RWPE2 (cell line): ENCODE measurements at regions not wholly inside any gene's neighbourhood (a gene's known extent, or its start where the extent isn't known, plus 50 kb on each side); places are given as distances from the start of the nearest gene placed in this dataset.

Source experiments
- ATAC-seq: fragments of 200-7000 bp; cut with Tn5 transposase; 3 replicates; pipeline ENCODE4 v1.9.1; 2021; ENCODE audit warnings: low read depth
- DNase-seq: peaks from one replicate; pipeline ENCODE4 v3.0.0-alpha.2; 2020; ENCODE audit warnings: low spot score
- H3K27ac ChIP-seq: fragments of 450-650 bp; 2 replicates; pipeline ENCODE4 v1.5.1; 2017; ENCODE audit warnings: mild to moderate bottlenecking; ENCODE audit not compliant: poor library complexity, severe bottlenecking
- H3K27me3 ChIP-seq: fragments of 250-450 bp; sonication (Bioruptor Pico); 2 replicates; pipeline ENCODE4 v1.5.1; 2021; ENCODE audit warnings: mild to moderate bottlenecking, moderate library complexity; ENCODE audit not compliant: insufficient read depth, poor library complexity, severe bottlenecking
- H3K36me3 ChIP-seq: fragments of 250-450 bp; sonication (Bioruptor Pico); 2 replicates; pipeline ENCODE4 v1.5.1; 2020; ENCODE audit warnings: low read depth, mild to moderate bottlenecking, moderate library complexity
- H3K4me1 ChIP-seq: fragments of 250-450 bp; sonication (Bioruptor Pico); 2 replicates; pipeline ENCODE4 v1.5.1; 2021; ENCODE audit warnings: mild to moderate bottlenecking, moderate library complexity; ENCODE audit not compliant: insufficient read depth, poor library complexity, severe bottlenecking
- H3K4me3 ChIP-seq: fragments of 250-450 bp; sonication (Bioruptor Pico); 2 replicates; pipeline ENCODE4 v1.5.1; 2021; ENCODE audit warnings: mild to moderate bottlenecking, moderate library complexity; ENCODE audit not compliant: severe bottlenecking
- H3K9me3 ChIP-seq: fragments of 250-450 bp; sonication (Bioruptor Pico); 2 replicates; pipeline ENCODE4 v1.5.1; 2021; ENCODE audit warnings: mild to moderate bottlenecking, moderate library complexity; ENCODE audit not compliant: severe bottlenecking
- TF ChIP-seq, protein P1 (sequence below): fragments of 450-650 bp; IDR thresholded peaks from one replicate; pipeline ENCODE4 v1.5.1; 2017; ENCODE audit warnings: mild to moderate bottlenecking, moderate library complexity; ENCODE audit not compliant: poor library complexity, severe bottlenecking

DNA sequence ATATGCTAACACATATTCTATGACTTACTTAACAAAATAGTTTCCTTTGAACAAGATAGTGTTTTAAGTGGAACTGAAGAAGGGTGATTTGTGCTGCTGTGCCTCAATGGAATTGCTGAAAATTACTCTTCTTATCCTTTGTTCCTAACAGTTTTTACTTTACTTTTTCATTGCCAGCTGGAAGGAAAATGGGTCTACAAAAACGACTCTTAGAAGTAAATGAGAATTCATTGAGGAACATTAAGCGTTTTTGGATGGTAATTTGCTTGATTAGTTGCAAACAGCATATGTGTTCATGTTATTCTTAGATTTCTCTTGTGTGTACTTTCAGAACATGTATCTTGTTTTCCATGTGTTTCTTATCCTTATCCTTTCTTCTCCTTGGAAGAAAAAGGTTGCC, 170.4 kb upstream of the VEGFC start:
- DNase-seq (no peak), ATAC-seq (no peak)
- TF ChIP-seq, protein P1, sequence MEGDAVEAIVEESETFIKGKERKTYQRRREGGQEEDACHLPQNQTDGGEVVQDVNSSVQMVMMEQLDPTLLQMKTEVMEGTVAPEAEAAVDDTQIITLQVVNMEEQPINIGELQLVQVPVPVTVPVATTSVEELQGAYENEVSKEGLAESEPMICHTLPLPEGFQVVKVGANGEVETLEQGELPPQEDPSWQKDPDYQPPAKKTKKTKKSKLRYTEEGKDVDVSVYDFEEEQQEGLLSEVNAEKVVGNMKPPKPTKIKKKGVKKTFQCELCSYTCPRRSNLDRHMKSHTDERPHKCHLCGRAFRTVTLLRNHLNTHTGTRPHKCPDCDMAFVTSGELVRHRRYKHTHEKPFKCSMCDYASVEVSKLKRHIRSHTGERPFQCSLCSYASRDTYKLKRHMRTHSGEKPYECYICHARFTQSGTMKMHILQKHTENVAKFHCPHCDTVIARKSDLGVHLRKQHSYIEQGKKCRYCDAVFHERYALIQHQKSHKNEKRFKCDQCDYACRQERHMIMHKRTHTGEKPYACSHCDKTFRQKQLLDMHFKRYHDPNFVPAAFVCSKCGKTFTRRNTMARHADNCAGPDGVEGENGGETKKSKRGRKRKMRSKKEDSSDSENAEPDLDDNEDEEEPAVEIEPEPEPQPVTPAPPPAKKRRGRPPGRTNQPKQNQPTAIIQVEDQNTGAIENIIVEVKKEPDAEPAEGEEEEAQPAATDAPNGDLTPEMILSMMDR = no peak

DNA sequence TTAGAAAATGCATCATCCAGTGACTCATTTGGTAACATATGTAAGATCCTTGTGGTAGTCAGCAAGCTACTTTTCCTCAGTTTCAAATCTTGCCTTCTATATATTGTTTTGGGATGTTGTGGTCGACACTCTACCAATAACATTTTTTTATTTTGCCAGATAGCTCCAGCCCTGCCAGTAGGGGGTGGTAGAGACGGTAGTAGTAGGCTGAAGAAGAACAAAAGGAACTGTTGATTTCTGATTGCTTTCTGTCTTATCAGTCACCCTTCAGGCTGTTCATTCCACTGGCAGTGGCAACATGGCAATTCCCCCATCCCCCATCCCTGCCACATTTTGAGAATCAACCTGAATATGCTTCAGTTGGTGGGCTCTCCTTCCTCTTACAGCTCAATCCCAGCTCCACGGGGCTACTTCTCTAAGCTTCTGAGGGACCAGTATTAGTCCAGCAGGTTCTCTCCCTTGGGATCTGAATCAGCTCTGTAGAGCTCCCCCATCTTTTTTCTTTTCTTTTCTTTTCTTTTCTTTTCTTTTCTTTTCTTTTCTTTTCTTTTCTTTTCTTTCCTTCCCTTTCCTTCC, 171.5 kb upstream of the VEGFC start:
- H3K4me3 ChIP-seq = no peak overlapping the region
- DNase-seq (no peak), ATAC-seq (no peak)
- H3K36me3 ChIP-seq = no peaks in the 10 kb centered on the region
- H3K27me3 ChIP-seq = no peaks in the 10 kb centered on the region
- TF ChIP-seq, protein P1 = peak; percentile 28
- H3K9me3 ChIP-seq = no peaks in the 10 kb centered on the region
- no peaks in the 10 kb centered on the region for H3K4me1 ChIP-seq
- H3K27ac ChIP-seq = no peak overlapping the region

More for the DNA sequence above, 170.4 kb upstream of the VEGFC start:
- Histone ChIP-seq H3K27me3 (no peaks in the 10 kb centered on the region), H3K27ac (no peak overlapping the region), H3K4me3 (no peak overlapping the region), H3K9me3 (no peaks in the 10 kb centered on the region), H3K4me1 (no peaks in the 10 kb centered on the region), H3K36me3 (no peaks in the 10 kb centered on the region)

GRCh38 chr4:176967586-176967985, 174.9 kb upstream of the VEGFC start:
- ATAC-seq (no peak), DNase-seq (no peak)
- Histone ChIP-seq H3K4me1 (no peaks in the 10 kb centered on the region), H3K27ac (no peak overlapping the region), H3K9me3 (no peaks in the 10 kb centered on the region), H3K27me3 (no peaks in the 10 kb centered on the region), H3K36me3 (no peaks in the 10 kb centered on the region), H3K4me3 (no peak overlapping the region)
- TF ChIP-seq, protein P1 = no peak

- no peaks in the 10 kb centered on the region for H3K36me3 ChIP-seq
- no peaks in the 10 kb centered on the region for H3K27me3 ChIP-seq
- H3K27ac ChIP-seq = no peak overlapping the region
- H3K4me1 ChIP-seq = no peaks in the 10 kb centered on the region
- H3K4me3 ChIP-seq = no peak overlapping the region
- TF ChIP-seq, protein P1 = no peak
- no peak for ATAC-seq
- no peak for DNase-seq
- no peaks in the 10 kb centered on the region for H3K9me3 ChIP-seq
Measured at GRCh38 chr4:176968094-176968493, 175.4 kb upstream of the VEGFC start.

GRCh38 chr4:176969011-176969410, 176.3 kb upstream of the VEGFC start:
- no peak for ATAC-seq
- Histone ChIP-seq H3K36me3 (no peaks in the 10 kb centered on the region), H3K27me3 (no peaks in the 10 kb centered on the region), H3K4me1 (no peaks in the 10 kb centered on the region), H3K27ac (no peak overlapping the region), H3K9me3 (no peaks in the 10 kb centered on the region), H3K4me3 (no peak overlapping the region)
- TF ChIP-seq, protein P1 = no peak
- DNase-seq = no peak
